Activated naive CD8-positive, alpha-beta T cell treated with anti-CD3 and anti-CD28 coated beads, Interleukin-2, amount 50 U/mL, for 24 hours (primary cell): ENCODE measurements at regions not wholly inside any gene's neighbourhood (a gene's known extent, or its start where the extent isn't known, plus 50 kb on each side); places are given as distances from the start of the nearest gene placed in this dataset.

Experiments
- ATAC-seq: fragments of 150-1000 bp; cut with Tn5 transposase; one replicate; pipeline ENCODE4 v1.10.0; 2021
- DNase-seq: peaks from one replicate; pipeline ENCODE4 v3.0.0; 2021
- H3K27ac Mint-ChIP-seq: one replicate; pipeline ENCODE4 v1.8.0; 2021; ENCODE audit warnings: mild to moderate bottlenecking, mixed read lengths
- H3K27me3 Mint-ChIP-seq: one replicate; pipeline ENCODE4 v1.8.0; 2021; ENCODE audit warnings: mixed read lengths
- H3K36me3 Mint-ChIP-seq: one replicate; pipeline ENCODE4 v1.8.0; 2021; ENCODE audit warnings: low read depth, mixed read lengths
- H3K4me1 Mint-ChIP-seq: one replicate; pipeline ENCODE4 v1.8.0; 2021; ENCODE audit warnings: mixed read lengths
- H3K4me3 Mint-ChIP-seq: one replicate; pipeline ENCODE4 v1.8.0; 2021; ENCODE audit warnings: mild to moderate bottlenecking, moderate library complexity, mixed read lengths
- H3K9me3 Mint-ChIP-seq: one replicate; pipeline ENCODE4 v1.8.0; 2021; ENCODE audit warnings: mixed read lengths

DNA sequence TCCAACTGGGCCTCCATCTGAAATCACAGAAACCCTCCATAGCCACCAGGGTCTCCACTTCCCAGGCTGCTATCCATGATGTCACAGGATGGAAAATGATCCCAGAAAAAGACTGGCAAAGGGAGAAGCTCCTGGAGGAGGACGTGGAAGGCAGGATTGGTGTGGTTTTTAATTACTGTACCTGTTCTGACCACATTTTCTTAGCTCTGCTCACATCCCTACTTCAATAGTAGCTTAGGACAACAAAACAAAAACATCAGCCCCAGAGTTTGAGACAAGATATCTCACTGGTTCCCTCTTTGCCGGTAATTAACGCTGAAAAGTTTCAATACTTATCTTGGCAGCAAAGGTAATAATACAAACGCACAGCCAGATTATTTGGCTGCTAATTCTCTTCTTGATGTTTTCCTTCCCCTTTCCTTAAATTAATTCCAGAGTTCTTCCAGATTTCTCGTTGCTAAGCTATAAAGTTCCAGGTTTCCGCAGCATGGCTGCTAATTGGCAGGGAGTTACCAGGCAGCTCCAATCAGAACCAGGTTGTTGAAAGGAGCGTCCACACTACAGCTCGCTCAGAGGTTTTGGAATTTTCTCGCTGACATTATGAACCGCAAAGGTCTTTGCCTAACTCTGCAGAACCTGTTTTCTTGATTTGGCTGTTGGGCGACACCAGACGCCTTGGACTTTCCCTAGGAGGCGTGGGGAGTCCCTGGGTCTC, 263.4 kb downstream of the MRTFB start:
- Mint-ChIP-seq H3K4me3 (no peak overlapping the region), H3K27ac (no peak overlapping the region), H3K27me3 (no peaks in the 10 kb centered on the region), H3K36me3 (no peaks in the 10 kb centered on the region), H3K9me3 (peaks cover 3% of the 10 kb centered on the region), H3K4me1 (no peaks in the 10 kb centered on the region)
- ATAC-seq: no peak
- no peak for DNase-seq

DNA sequence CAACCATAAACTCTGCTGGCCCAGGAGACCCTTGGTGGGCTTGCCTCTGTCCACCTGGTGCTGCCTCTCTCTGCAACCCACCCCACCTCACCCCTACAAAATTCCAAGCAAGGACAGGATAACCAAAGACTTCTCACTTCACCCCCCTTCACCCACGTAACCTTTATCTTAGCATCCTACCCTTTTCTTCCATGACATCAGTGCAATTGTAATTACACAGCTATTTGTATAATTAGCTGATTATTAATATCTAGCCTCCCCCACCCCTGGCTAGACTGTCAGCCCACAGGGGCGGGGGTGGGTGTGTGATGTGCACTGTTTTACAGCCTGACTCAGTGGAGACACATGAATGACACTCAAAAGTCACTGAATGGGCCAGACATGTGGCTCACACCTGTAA, 262.2 kb downstream of the MRTFB start:
- H3K27me3 Mint-ChIP-seq: no peaks in the 10 kb centered on the region
- no peak overlapping the region for H3K4me3 Mint-ChIP-seq
- DNase-seq (no peak), ATAC-seq (no peak)
- peaks cover 3% of the 10 kb centered on the region for H3K9me3 Mint-ChIP-seq
- no peaks in the 10 kb centered on the region for H3K36me3 Mint-ChIP-seq
- no peak overlapping the region for H3K27ac Mint-ChIP-seq
- H3K4me1 Mint-ChIP-seq: no peaks in the 10 kb centered on the region

DNA sequence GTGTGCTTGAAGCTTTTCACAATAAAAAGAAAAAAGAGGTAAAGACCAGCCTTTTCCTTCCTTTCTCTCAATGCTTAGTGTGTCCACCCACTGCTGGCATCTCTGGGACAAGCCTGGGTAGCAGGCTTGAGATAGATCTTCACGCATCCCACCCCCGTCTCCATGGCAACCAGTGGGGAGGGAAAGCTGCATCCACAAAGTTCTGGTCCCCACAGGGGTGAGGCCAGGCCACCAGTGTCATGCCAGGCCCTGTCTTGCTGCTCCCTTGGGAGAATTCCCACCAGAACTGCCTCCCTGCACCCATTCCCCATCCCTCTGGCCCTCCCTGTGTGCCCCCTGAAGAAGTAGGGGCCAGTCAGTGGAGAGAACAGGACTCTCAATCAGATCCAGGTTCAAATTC, 259.9 kb downstream of the MRTFB start:
- H3K9me3 Mint-ChIP-seq: peaks cover 3% of the 10 kb centered on the region
- H3K27ac Mint-ChIP-seq: no peak overlapping the region
- no peaks in the 10 kb centered on the region for H3K4me1 Mint-ChIP-seq
- no peak for DNase-seq
- H3K36me3 Mint-ChIP-seq: no peaks in the 10 kb centered on the region
- no peak for ATAC-seq
- no peaks in the 10 kb centered on the region for H3K27me3 Mint-ChIP-seq
- H3K4me3 Mint-ChIP-seq: no peak overlapping the region

DNA sequence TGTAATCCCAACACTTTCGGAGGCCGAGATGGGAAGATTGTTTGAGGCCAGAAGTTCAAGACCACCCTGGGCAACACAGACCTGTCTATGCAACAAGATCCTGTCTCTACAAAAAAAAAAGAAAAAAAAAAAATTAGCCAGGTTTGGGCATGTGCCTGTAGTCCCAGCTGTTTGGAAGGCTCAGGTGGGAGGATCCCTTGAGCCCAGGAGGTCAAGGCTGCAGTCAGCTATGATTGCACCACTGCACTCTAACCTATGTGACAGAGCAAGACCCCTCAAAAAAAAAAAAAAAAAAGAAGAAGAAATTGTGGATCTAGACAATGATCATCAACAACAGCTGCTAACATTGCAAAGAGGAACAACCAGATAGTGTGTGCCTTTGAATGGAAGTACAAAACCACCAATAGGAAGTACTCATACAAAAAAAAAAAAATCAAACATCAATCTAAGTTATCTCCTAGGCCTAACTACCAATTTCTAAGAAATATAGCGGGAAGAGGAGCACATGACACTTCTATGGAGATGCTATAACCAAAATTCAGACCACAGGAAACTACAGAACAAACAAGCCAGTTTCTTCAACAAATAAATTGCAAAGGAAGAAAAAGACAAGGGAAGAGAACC, 258.7 kb downstream of the MRTFB start:
- Mint-ChIP-seq H3K4me3 (no peak overlapping the region), H3K27ac (no peak overlapping the region), H3K9me3 (no peaks in the 10 kb centered on the region), H3K36me3 (no peaks in the 10 kb centered on the region), H3K4me1 (no peaks in the 10 kb centered on the region), H3K27me3 (no peaks in the 10 kb centered on the region)
- DNase-seq: no peak
- no peak for ATAC-seq

DNA sequence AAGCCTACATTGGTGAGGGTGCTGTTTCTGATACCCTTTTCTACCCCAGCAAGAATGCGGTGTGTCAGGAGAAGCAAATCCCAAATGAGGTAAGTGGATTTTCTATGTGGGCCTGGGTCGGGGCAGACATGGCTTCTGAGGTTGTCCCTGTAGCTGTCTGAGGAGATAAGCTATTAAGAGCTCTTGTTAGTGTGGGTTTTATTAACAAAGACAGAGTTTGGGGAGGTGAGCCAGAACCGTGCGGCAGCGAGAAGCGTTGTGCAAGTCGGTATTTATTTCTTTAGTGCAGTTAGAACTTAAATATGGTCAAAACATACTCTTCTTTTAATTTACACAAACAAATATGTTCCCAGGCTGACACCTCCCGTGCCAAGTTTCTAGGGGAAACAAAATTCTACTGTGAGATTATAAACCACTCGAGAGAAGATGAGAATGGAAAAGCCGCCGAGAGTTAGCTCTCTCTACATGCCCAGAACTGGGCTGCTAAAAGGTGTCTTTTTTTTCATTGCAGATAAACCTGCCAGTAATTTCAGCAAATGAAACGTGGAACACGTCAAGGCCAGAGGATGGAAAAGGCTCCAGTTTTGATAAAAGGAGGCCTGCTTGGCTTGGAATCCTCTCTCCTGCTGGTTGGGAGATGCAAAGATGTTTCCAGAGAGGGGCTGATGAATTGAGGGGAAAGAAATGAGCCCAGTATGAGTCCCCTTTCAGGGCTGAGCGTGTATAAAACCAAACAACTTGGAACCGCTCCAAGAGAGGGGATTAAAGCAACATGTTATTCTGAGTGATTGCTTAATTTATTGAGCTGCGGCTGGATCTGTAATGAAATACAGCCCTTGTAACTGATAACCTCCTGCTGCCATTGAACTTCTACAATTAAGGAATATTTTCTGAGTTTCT, 254.6 kb downstream of the MRTFB start:
- no peaks in the 10 kb centered on the region for H3K4me1 Mint-ChIP-seq
- H3K9me3 Mint-ChIP-seq: no peaks in the 10 kb centered on the region
- no peaks in the 10 kb centered on the region for H3K36me3 Mint-ChIP-seq
- no peak overlapping the region for H3K4me3 Mint-ChIP-seq
- no peak for DNase-seq
- no peak overlapping the region for H3K27ac Mint-ChIP-seq
- H3K27me3 Mint-ChIP-seq: no peaks in the 10 kb centered on the region
- no peak for ATAC-seq

DNA sequence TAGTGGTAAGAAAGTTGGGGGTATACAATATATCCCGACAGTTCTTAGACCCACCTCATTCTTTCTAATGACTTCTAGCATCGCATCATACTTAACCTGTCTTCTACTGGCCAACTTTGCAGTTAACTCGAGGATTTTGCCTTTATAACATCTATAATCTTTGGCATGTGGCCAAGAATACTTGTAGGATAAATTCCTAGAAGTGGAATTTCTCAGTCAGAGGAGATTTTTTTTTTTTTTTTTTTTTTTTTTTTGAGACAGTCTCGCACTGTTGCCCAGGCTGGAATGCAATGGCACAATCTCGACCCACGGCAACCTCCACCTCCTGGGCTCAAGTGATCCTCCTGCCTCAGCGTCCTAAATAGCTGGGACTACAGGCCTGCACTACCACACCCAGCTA, 253.5 kb downstream of the MRTFB start:
- no peaks in the 10 kb centered on the region for H3K9me3 Mint-ChIP-seq
- H3K27ac Mint-ChIP-seq: no peak overlapping the region
- no peak overlapping the region for H3K4me3 Mint-ChIP-seq
- H3K4me1 Mint-ChIP-seq: no peaks in the 10 kb centered on the region
- no peaks in the 10 kb centered on the region for H3K27me3 Mint-ChIP-seq
- DNase-seq (no peak), ATAC-seq (no peak)
- H3K36me3 Mint-ChIP-seq: no peaks in the 10 kb centered on the region

DNA sequence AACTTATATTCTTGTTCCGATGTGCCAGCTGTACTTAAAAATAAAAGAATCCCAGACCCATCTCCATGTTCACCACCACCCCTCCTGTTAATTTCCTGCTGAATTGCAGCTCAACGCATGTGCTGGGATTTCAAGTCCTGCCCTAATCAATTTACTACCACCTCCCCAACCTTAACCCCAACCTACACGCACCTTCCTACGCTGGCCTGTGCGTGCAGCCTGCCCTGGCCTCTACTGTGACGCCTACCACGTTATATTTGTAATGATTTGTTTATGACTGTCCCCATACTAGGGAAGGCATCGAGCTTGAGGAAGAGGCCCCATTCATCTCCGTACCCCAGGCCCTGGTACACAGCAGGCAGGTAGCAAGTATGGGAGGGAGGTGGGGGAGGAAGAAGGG, 251.1 kb downstream of the MRTFB start:
- no peaks in the 10 kb centered on the region for H3K36me3 Mint-ChIP-seq
- H3K27me3 Mint-ChIP-seq: no peaks in the 10 kb centered on the region
- no peak overlapping the region for H3K27ac Mint-ChIP-seq
- no peak for DNase-seq
- H3K4me3 Mint-ChIP-seq: no peak overlapping the region
- H3K9me3 Mint-ChIP-seq: no peaks in the 10 kb centered on the region
- no peak for ATAC-seq
- no peaks in the 10 kb centered on the region for H3K4me1 Mint-ChIP-seq

DNA sequence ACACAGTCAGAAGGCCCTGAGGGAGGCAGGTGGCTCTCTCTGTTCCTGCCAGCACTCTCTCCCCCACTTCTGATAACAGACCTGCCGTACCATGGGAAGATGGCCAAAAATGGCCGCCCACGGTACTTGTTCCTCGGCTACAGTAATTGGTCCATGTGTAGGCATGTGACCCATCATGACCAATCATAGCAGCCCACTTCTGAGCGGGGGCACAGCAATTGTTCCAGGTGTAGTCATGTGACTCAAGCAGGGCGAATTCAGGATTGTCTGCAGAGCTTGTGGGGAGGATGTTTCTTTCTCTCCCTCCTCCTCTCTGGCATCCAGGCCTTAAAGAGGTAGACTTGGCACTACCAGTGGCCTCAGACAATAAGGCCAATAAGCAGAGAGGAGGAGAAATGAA, 250.4 kb downstream of the MRTFB start:
- H3K36me3 Mint-ChIP-seq: no peaks in the 10 kb centered on the region
- no peak overlapping the region for H3K27ac Mint-ChIP-seq
- DNase-seq: no peak
- H3K27me3 Mint-ChIP-seq: no peaks in the 10 kb centered on the region
- H3K4me3 Mint-ChIP-seq: no peak overlapping the region
- H3K9me3 Mint-ChIP-seq: no peaks in the 10 kb centered on the region
- ATAC-seq: no peak
- no peaks in the 10 kb centered on the region for H3K4me1 Mint-ChIP-seq

DNA sequence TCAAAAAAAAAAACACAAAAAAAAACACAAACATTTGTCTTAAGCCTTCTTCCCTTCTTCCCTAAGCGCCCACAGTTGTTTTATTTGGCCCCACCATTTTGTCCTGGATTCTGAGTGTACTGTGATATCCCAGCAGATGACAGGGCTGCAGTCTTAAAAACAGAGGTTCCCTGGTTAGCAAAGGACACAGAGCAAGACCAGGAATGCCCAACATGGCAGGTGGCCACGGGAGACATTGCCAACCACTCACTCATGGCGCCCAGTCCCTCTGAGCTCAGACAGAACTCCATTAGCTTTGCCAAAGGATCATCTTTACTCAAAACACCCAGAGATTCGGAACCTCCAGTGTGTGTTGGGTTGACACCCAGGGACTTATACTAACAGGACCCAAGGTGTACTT, 249.3 kb downstream of the MRTFB start:
- Mint-ChIP-seq H3K27me3 (no peaks in the 10 kb centered on the region), H3K4me3 (no peak overlapping the region), H3K36me3 (no peaks in the 10 kb centered on the region), H3K4me1 (no peaks in the 10 kb centered on the region), H3K27ac (no peak overlapping the region), H3K9me3 (no peaks in the 10 kb centered on the region)
- no peak for ATAC-seq
- DNase-seq: no peak
